ENCODE measurements at regions not wholly inside any gene's neighbourhood (a gene's known extent, or its start where the extent isn't known, plus 50 kb on each side); places are given as distances from the start of the nearest gene placed in this dataset.

GRCh38 chr13:54836273-54836672 lies 1807.7 kb downstream of the OLFM4 start:
- H3K4me1 ChIP-seq (ENCODE audit: control insufficient read depth in 5 of 5, insufficient read depth in 5 of 5, low read length in 5 of 5), result no peaks in the 10 kb centered on the region
- WGBS, 2 donors, result 71 to 78% methylated on average over 4 of the region's 4 CpGs
- DNase-seq (no peak), ATAC-seq (ENCODE audit: insufficient read depth, low FRiP score) (no peak)
- no peak overlapping the region for H3K4me3 ChIP-seq
- H3K27me3 ChIP-seq (ENCODE audit: control insufficient read depth in 3 of 3, insufficient read depth in 3 of 3, low read length in 2 of 3), result no peaks in the 10 kb centered on the region
- no peak overlapping the region for H3K27ac ChIP-seq (ENCODE audit: low read depth in 1 of 2, low read length in 1 of 2)
- no peak overlapping the region for H3K9ac ChIP-seq (ENCODE audit: insufficient read depth in 1 of 2, low read length in 2 of 2)
- TF ChIP-seq CTCF (IDR thresholded peaks at IDR 0.05; ENCODE audit: control extremely low read depth, extremely low read depth), result no peak
- no peaks in the 10 kb centered on the region for H3K9me3 ChIP-seq (ENCODE audit: control insufficient read depth in 4 of 4, insufficient read depth in 3 of 4, low read length in 3 of 4)
- H3K36me3 ChIP-seq (ENCODE audit: control insufficient read depth in 4 of 4, insufficient read depth in 4 of 4, low read length in 4 of 4), result no peaks in the 10 kb centered on the region

GRCh38 chr13:54841682-54842081 lies 1813.1 kb downstream of the OLFM4 start:
- ATAC-seq (ENCODE audit: insufficient read depth, low FRiP score), result no peak
- no peak for DNase-seq
- Histone ChIP-seq H3K27me3 (ENCODE audit: control insufficient read depth in 3 of 3, insufficient read depth in 3 of 3, low read length in 2 of 3) (no peaks in the 10 kb centered on the region), H3K4me3 (no peak overlapping the region), H3K27ac (ENCODE audit: low read depth in 1 of 2, low read length in 1 of 2) (no peak overlapping the region), H3K9me3 (ENCODE audit: control insufficient read depth in 4 of 4, insufficient read depth in 3 of 4, low read length in 3 of 4) (no peaks in the 10 kb centered on the region), H3K4me1 (ENCODE audit: control insufficient read depth in 5 of 5, insufficient read depth in 5 of 5, low read length in 5 of 5) (peaks cover 0 to 2% (median 0%) of the 10 kb centered on the region in 5 donors), H3K36me3 (ENCODE audit: control insufficient read depth in 4 of 4, insufficient read depth in 4 of 4, low read length in 4 of 4) (no peaks in the 10 kb centered on the region), H3K9ac (ENCODE audit: insufficient read depth in 1 of 2, low read length in 2 of 2) (no peak overlapping the region)
- no peak for TF ChIP-seq CTCF (IDR thresholded peaks at IDR 0.05; ENCODE audit: control extremely low read depth, extremely low read depth)

- 52 to 67% methylated on average over 6 of the region's 6 CpGs for WGBS, 2 donors
- H3K9me3 ChIP-seq (ENCODE audit: control insufficient read depth in 4 of 4, insufficient read depth in 3 of 4, low read length in 3 of 4), result no peaks in the 10 kb centered on the region
- H3K27ac ChIP-seq (ENCODE audit: low read depth in 1 of 2, low read length in 1 of 2), result no peak overlapping the region
- peaks cover 0 to 2% (median 0%) of the 10 kb centered on the region in 5 donors for H3K4me1 ChIP-seq (ENCODE audit: control insufficient read depth in 5 of 5, insufficient read depth in 5 of 5, low read length in 5 of 5)
- H3K36me3 ChIP-seq (ENCODE audit: control insufficient read depth in 4 of 4, insufficient read depth in 4 of 4, low read length in 4 of 4), result no peaks in the 10 kb centered on the region
- H3K9ac ChIP-seq (ENCODE audit: insufficient read depth in 1 of 2, low read length in 2 of 2), result no peak overlapping the region
- no peak for ATAC-seq (ENCODE audit: insufficient read depth, low FRiP score)
- no peak overlapping the region for H3K4me3 ChIP-seq
- no peaks in the 10 kb centered on the region for H3K27me3 ChIP-seq (ENCODE audit: control insufficient read depth in 3 of 3, insufficient read depth in 3 of 3, low read length in 2 of 3)
- TF ChIP-seq CTCF (IDR thresholded peaks at IDR 0.05; ENCODE audit: control extremely low read depth, extremely low read depth), result no peak
- DNase-seq, result peak in 2 of 3 donors; percentile 8 to 19
Observed at GRCh38 chr13:54845351-54845965, 1816.8 kb downstream of the OLFM4 start.

GRCh38 chr13:54852831-54853230 lies 1824.2 kb downstream of the OLFM4 start:
- TF ChIP-seq CTCF (IDR thresholded peaks at IDR 0.05; ENCODE audit: control extremely low read depth, extremely low read depth), result no peak
- no peak overlapping the region for H3K4me3 ChIP-seq
- ATAC-seq (ENCODE audit: insufficient read depth, low FRiP score) (no peak), DNase-seq (no peak)
- H3K9me3 ChIP-seq (ENCODE audit: control insufficient read depth in 4 of 4, insufficient read depth in 3 of 4, low read length in 3 of 4), result no peaks in the 10 kb centered on the region
- H3K9ac ChIP-seq (ENCODE audit: insufficient read depth in 1 of 2, low read length in 2 of 2), result no peak overlapping the region
- no peak overlapping the region for H3K27ac ChIP-seq (ENCODE audit: low read depth in 1 of 2, low read length in 1 of 2)
- H3K36me3 ChIP-seq (ENCODE audit: control insufficient read depth in 4 of 4, insufficient read depth in 4 of 4, low read length in 4 of 4), result no peaks in the 10 kb centered on the region
- no peaks in the 10 kb centered on the region for H3K4me1 ChIP-seq (ENCODE audit: control insufficient read depth in 5 of 5, insufficient read depth in 5 of 5, low read length in 5 of 5)
- H3K27me3 ChIP-seq (ENCODE audit: control insufficient read depth in 3 of 3, insufficient read depth in 3 of 3, low read length in 2 of 3), result no peaks in the 10 kb centered on the region

Data from lung (tissue), 11 donors.